BJ (cell line): ENCODE measurements at regions not wholly inside any gene's neighbourhood (a gene's known extent, or its start where the extent isn't known, plus 50 kb on each side); places are given as distances from the start of the nearest gene placed in this dataset.

Experiments
- CTCF ChIA-PET: fragments of 350-600 bp; formaldehyde crosslinking; extraction: SDS; loops from one replicate; lab custom pipeline; 2021; ENCODE audit warnings: antibody characterized with exemption, inconsistent platforms; lab: Yijun Ruan, JAX
- POLR2A ChIA-PET: fragments of 300-600 bp; sonication (Branson Sonifier 250); formaldehyde crosslinking; extraction: SDS; loops from one replicate; lab custom pipeline; 2021; ENCODE audit warnings: antibody characterized with exemption; lab: Charles Lee
- DNase-seq: peaks from one replicate; pipeline ENCODE4 v3.0.0-alpha.2; 2011; ENCODE audit warnings: low read depth
- H3K27me3 ChIP-seq: 2 replicates; pipeline ENCODE4 v1.6.0; 2011; ENCODE audit warnings: low read length; ENCODE audit not compliant: control insufficient read depth, insufficient read depth
- H3K36me3 ChIP-seq: 2 replicates; pipeline ENCODE4 v1.5.1; 2011; ENCODE audit warnings: low read length; ENCODE audit not compliant: control insufficient read depth, insufficient read depth
- H3K4me3 ChIP-seq: 2 replicates; pipeline ENCODE4 v1.5.1; 2011; ENCODE audit warnings: low read depth, mild to moderate bottlenecking, control low read depth, low read length
- TF ChIP-seq, protein P1 (sequence below): IDR thresholded peaks from 2 replicates; pipeline ENCODE4 v1.5.1; 2011; ENCODE audit warnings: low read depth, mild to moderate bottlenecking, control low read depth, inconsistent platforms, low read length, moderate library complexity; ENCODE audit not compliant: insufficient read depth

- H3K27me3 ChIP-seq = peaks cover 1% of the 10 kb centered on the region; the same call in 1 of the 2 replicates
- H3K36me3 ChIP-seq = no peaks in the 10 kb centered on the region
- ChIA-PET POLR2A (no interaction called here), CTCF (no interaction called here)
- no peak overlapping the region for H3K4me3 ChIP-seq
- DNase-seq = no peak
- TF ChIP-seq, protein P1, sequence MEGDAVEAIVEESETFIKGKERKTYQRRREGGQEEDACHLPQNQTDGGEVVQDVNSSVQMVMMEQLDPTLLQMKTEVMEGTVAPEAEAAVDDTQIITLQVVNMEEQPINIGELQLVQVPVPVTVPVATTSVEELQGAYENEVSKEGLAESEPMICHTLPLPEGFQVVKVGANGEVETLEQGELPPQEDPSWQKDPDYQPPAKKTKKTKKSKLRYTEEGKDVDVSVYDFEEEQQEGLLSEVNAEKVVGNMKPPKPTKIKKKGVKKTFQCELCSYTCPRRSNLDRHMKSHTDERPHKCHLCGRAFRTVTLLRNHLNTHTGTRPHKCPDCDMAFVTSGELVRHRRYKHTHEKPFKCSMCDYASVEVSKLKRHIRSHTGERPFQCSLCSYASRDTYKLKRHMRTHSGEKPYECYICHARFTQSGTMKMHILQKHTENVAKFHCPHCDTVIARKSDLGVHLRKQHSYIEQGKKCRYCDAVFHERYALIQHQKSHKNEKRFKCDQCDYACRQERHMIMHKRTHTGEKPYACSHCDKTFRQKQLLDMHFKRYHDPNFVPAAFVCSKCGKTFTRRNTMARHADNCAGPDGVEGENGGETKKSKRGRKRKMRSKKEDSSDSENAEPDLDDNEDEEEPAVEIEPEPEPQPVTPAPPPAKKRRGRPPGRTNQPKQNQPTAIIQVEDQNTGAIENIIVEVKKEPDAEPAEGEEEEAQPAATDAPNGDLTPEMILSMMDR = no peak
These were observed 109.1 kb upstream of the LRIG1 start for GRCh38 chr3:66609660-66610561.

DNA sequence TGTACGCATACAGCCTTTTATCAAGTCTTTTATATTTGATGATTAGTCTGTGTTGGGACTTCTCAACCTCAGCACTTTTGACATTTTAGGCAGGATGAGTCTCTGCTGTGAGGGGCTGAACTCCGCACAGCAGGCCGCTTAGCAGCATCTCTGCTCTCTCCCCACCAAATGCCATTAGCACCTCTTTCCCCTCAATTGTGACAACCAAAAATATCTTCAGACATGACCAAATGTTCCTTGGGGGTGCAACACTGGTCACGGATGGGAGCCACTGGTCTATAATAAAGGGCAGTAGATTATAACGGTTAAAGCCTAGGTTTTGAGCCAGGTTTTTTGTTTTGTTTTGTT, 109.7 kb upstream of the LRIG1 start:
- TF ChIP-seq, protein P1 = no peak
- CTCF ChIA-PET = no interaction called here
- POLR2A ChIA-PET = no interaction called here
- Histone ChIP-seq H3K27me3 (peaks cover 1% of the 10 kb centered on the region; the same call in 1 of the 2 replicates), H3K4me3 (no peak overlapping the region), H3K36me3 (no peaks in the 10 kb centered on the region)
- no peak for DNase-seq

- DNase-seq = no peak
- ChIA-PET POLR2A (no interaction called here), CTCF (interaction anchor here (0.5 to 0.6 kb wide), 2 partner anchors 12 to 60 kb away, joined by 3 read pairs; no protein-coding TSS in a partner anchor)
- Histone ChIP-seq H3K36me3 (no peaks in the 10 kb centered on the region), H3K4me3 (no peak overlapping the region), H3K27me3 (no peaks in the 10 kb centered on the region; the same call in 1 of the 2 replicates)
- TF ChIP-seq, protein P1 = no peak
These were observed 115.0 kb upstream of the LRIG1 start for GRCh38 chr3:66615643-66616301.

DNA sequence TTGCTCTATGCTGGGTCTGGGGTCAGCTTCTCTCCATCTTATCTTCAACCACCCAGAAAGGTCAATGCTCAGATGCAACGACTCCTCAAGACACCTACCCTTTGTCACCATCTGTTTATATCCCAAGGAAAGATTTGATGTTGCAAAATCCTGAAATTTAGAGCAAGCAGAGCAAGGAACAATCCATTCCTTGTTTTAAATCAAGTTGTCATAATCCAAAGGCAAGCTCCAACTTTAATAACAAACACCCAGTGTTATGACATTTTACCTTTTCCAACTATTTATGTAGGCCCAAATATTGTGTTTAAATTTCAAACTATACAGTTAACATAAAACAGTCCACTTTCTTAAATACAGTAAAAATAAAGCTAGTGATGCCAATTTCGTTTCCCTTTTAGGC, 116.5 kb upstream of the LRIG1 start:
- H3K36me3 ChIP-seq = no peaks in the 10 kb centered on the region
- ChIA-PET CTCF (interaction anchor here (1.7 kb wide), 1 partner anchor 18 kb away, joined by 5 read pairs; no protein-coding TSS in a partner anchor), POLR2A (no interaction called here)
- H3K27me3 ChIP-seq = no peaks in the 10 kb centered on the region; the same call in 1 of the 2 replicates
- DNase-seq = no peak
- no peak overlapping the region for H3K4me3 ChIP-seq
- TF ChIP-seq, protein P1 = no peak

- H3K4me3 ChIP-seq = no peak overlapping the region
- ChIA-PET POLR2A (no interaction called here), CTCF (interaction anchor here (0.7 to 1.7 kb wide), 4 partner anchors 15 to 130 kb away, joined by 3 to 5 read pairs (median 3); no protein-coding TSS in a partner anchor)
- TF ChIP-seq, protein P1 = no peak
- DNase-seq = peak; percentile 77
- no peaks in the 10 kb centered on the region for H3K36me3 ChIP-seq
- H3K27me3 ChIP-seq = no peaks in the 10 kb centered on the region
These were observed 117.2 kb upstream of the LRIG1 start for GRCh38 chr3:66618066-66618465.
